ENCODE measurements at regions not wholly inside any gene's neighbourhood (a gene's known extent, or its start where the extent isn't known, plus 50 kb on each side); places are given as distances from the start of the nearest gene placed in this dataset.
"Not testable (repeated sequence)": the region's sequence is repeated elsewhere in the genome, so short reads cannot be mapped to it uniquely, and the experiment has no call there.

GRCh38 chr16:77499373-77500285 lies 64.8 kb upstream of the ADAMTS18 start:
- in situ Hi-C loops (cut with MboI; ENCODE audit: low pct_ligation_motif_present in 1 of 4, low pct_unique_long_range_greater_than_20kb in 1 of 4, low sequenced_read_pairs in 3 of 4) (no loop called here), intact Hi-C loops (cut with DNase I; ENCODE audit: low total_unique reads) (no loop called here)
- Histone ChIP-seq H3K27me3 (no peaks in the 10 kb centered on the region), H3K9me3 (no peaks in the 10 kb centered on the region), H3K4me1 (peaks cover 0 to 2% (median 0%) of the 10 kb centered on the region in 4 donors), H3K4me3 (no peak overlapping the region), H3K27ac (no peak overlapping the region), H3K36me3 (no peaks in the 10 kb centered on the region)
- DNase-seq: peak; percentile 8
- TF ChIP-seq EP300 (IDR thresholded peaks at IDR 0.05; ENCODE audit: low read depth) (no peak), CTCF (IDR thresholded peaks at IDR 0.05) (no peak), POLR2AphosphoS5 (IDR thresholded peaks at IDR 0.05) (no peak), POLR2A (IDR thresholded peaks at IDR 0.05) (no peak)
- WGBS, 2 donors (ENCODE audit: low coverage in 1 of 2): 49 to 52% methylated on average over 8 to 12 of the region's 12 CpGs

GRCh38 chr16:77500286-77500598 lies 65.4 kb upstream of the ADAMTS18 start:
- Histone ChIP-seq H3K27me3 (no peaks in the 10 kb centered on the region), H3K9me3 (no peaks in the 10 kb centered on the region), H3K4me1 (peaks cover 0 to 2% (median 0%) of the 10 kb centered on the region in 4 donors), H3K36me3 (no peaks in the 10 kb centered on the region), H3K4me3 (no peak overlapping the region), H3K27ac (no peak overlapping the region)
- no peak for TF ChIP-seq EP300 (IDR thresholded peaks at IDR 0.05; ENCODE audit: low read depth)
- no peak for TF ChIP-seq POLR2A (IDR thresholded peaks at IDR 0.05)
- TF ChIP-seq CTCF (IDR thresholded peaks at IDR 0.05): no peak
- no peak for TF ChIP-seq POLR2AphosphoS5 (IDR thresholded peaks at IDR 0.05)
- 91 to 100% methylated on average over 1 of the region's 1 CpG for WGBS, 2 donors (ENCODE audit: low coverage in 1 of 2)
- no peak for DNase-seq
- in situ Hi-C loops (cut with MboI; ENCODE audit: low pct_ligation_motif_present in 1 of 4, low pct_unique_long_range_greater_than_20kb in 1 of 4, low sequenced_read_pairs in 3 of 4) (no loop called here), intact Hi-C loops (cut with DNase I; ENCODE audit: low total_unique reads) (no loop called here)

GRCh38 chr16:77500934-77501664 lies 66.3 kb upstream of the ADAMTS18 start:
- H3K27ac ChIP-seq: no peak overlapping the region
- H3K36me3 ChIP-seq: no peaks in the 10 kb centered on the region
- H3K4me3 ChIP-seq: no peak overlapping the region
- TF ChIP-seq CTCF (IDR thresholded peaks at IDR 0.05) (no peak), EP300 (IDR thresholded peaks at IDR 0.05; ENCODE audit: low read depth) (no peak), POLR2A (IDR thresholded peaks at IDR 0.05) (no peak), POLR2AphosphoS5 (IDR thresholded peaks at IDR 0.05) (no peak)
- peaks cover 0 to 2% (median 0%) of the 10 kb centered on the region in 4 donors for H3K4me1 ChIP-seq
- intact Hi-C loops (cut with DNase I; ENCODE audit: low total_unique reads): no loop called here
- in situ Hi-C loops (cut with MboI; ENCODE audit: low pct_ligation_motif_present in 1 of 4, low pct_unique_long_range_greater_than_20kb in 1 of 4, low sequenced_read_pairs in 3 of 4): no loop called here
- no peaks in the 10 kb centered on the region for H3K27me3 ChIP-seq
- H3K9me3 ChIP-seq: no peaks in the 10 kb centered on the region
- DNase-seq: no peak
- 69 to 74% methylated on average over 6 to 7 of the region's 7 CpGs for WGBS, 2 donors (ENCODE audit: low coverage in 1 of 2)

GRCh38 chr16:77502448-77502847 lies 67.6 kb upstream of the ADAMTS18 start:
- peaks cover 0 to 2% (median 0%) of the 10 kb centered on the region in 4 donors for H3K4me1 ChIP-seq
- H3K4me3 ChIP-seq: no peak overlapping the region
- TF ChIP-seq CTCF (IDR thresholded peaks at IDR 0.05): no peak
- TF ChIP-seq EP300 (IDR thresholded peaks at IDR 0.05; ENCODE audit: low read depth): no peak
- no peak for TF ChIP-seq POLR2A (IDR thresholded peaks at IDR 0.05)
- no peak for TF ChIP-seq POLR2AphosphoS5 (IDR thresholded peaks at IDR 0.05)
- intact Hi-C loops (cut with DNase I; ENCODE audit: low total_unique reads) (no loop called here), in situ Hi-C loops (cut with MboI; ENCODE audit: low pct_ligation_motif_present in 1 of 4, low pct_unique_long_range_greater_than_20kb in 1 of 4, low sequenced_read_pairs in 3 of 4) (no loop called here)
- H3K27me3 ChIP-seq: no peaks in the 10 kb centered on the region
- DNase-seq: no peak
- no peak overlapping the region for H3K27ac ChIP-seq
- no peaks in the 10 kb centered on the region for H3K36me3 ChIP-seq
- no peaks in the 10 kb centered on the region for H3K9me3 ChIP-seq
- 81 to 88% methylated on average over 6 of the region's 6 CpGs for WGBS, 2 donors (ENCODE audit: low coverage in 1 of 2)

- H3K9me3 ChIP-seq; intact Hi-C loops (cut with DNase I; ENCODE audit: low total_unique reads); H3K4me1 ChIP-seq; H3K36me3 ChIP-seq; H3K27ac ChIP-seq; DNase-seq; H3K27me3 ChIP-seq; H3K4me3 ChIP-seq; in situ Hi-C loops (cut with MboI; ENCODE audit: low pct_ligation_motif_present in 1 of 4, low pct_unique_long_range_greater_than_20kb in 1 of 4, low sequenced_read_pairs in 3 of 4): not testable (repeated sequence)
- 97 to 100% methylated on average over 1 to 2 of the region's 2 CpGs for WGBS, 2 donors (ENCODE audit: low coverage in 1 of 2)
These were observed 71.7 kb upstream of the ADAMTS18 start for GRCh38 chr16:77506492-77506891.

Measured in transverse colon (tissue), 4 donors.